HG02642 (cell line): ENCODE measurements at regions not wholly inside any gene's neighbourhood (a gene's known extent, or its start where the extent isn't known, plus 50 kb on each side); places are given as distances from the start of the nearest gene placed in this dataset.

Experiments used
- ATAC-seq: cut with Tn5 transposase; IDR thresholded peaks from one replicate; pipeline ENCODE4 v1.9.1; 2021; ENCODE audit warnings: mild to moderate bottlenecking; ENCODE audit not compliant: unreplicated experiment, poor library complexity

GRCh38 chr2:204491528-204491927 is 53.7 kb upstream of the PARD3B start:
- no peak for ATAC-seq

GRCh38 chr2:204492417-204492816 is 52.9 kb upstream of the PARD3B start:
- no peak for ATAC-seq

DNA sequence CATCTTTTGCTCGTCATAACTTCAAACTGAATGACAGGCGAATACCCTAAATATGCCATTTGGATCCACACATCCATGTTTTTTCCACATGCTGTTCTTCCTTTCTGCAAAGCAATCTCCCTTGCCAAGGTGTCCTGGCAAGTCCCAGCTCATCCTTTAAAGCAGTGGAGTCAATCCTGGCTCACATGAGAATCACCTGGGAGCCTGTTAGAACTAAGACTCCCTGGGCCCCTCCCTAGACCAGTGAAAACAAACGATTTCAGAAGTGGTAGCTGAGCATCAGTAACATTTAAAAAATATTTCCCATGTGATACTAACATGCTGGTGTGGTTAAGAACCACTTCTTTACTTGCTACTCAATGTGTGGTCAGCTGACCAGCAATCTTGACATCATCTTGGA is 50.6 kb upstream of the PARD3B start:
- ATAC-seq = no peak

DNA sequence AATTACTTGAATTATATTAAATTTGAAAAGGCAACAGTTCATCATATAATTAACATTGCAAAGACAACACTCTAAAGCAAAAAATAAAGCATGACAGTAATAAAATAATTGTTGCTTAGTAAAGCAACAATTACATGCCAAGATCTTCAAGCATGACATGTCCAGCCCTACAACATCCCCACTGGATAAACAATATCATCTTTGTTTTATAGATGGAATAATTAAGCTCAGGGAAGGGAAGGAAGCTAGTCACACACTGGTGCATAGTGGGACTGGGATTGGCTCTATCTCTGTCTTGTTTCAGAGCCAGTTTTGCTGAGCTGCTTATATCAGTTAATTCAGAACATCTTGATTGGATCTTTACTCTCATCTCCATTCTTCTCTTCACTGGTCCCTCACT is 49.9 kb upstream of the PARD3B start:
- ATAC-seq = no peak
